HG03045 (cell line): ENCODE measurements at regions not wholly inside any gene's neighbourhood (a gene's known extent, or its start where the extent isn't known, plus 50 kb on each side); places are given as distances from the start of the nearest gene placed in this dataset.
"Not testable (repeated sequence)": the region's sequence is repeated elsewhere in the genome, so short reads cannot be mapped to it uniquely, and the experiment has no call there.

Experiments used
- ATAC-seq: cut with Tn5 transposase; IDR thresholded peaks from one replicate; pipeline ENCODE4 v1.9.1; 2021; ENCODE audit warnings: mild to moderate bottlenecking, moderate library complexity; ENCODE audit not compliant: unreplicated experiment

GRCh38 chr3:176357891-176358290 lies 839.4 kb downstream of the TBL1XR1 start:
- no peak for ATAC-seq

DNA sequence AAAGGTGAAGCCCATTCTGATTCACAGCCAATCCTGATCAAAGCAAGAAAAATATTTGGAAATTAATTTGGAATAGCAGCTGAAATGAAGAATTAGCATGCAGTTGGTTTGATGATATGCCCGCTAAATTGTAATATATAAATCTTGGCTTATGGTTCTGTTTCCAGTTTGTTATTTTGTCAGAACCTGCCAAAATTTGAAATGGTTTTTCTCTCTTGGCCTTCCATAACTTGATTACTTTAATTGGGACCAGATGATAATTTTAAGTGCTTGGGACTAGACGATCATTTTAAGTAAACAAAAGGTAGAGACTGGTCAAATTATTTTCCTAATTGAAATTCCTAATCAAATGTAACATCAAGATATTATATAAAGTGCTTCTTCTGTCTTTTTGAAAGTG lies 842.4 kb downstream of the TBL1XR1 start:
- ATAC-seq = no peak

GRCh38 chr3:176352716-176353334 lies 844.5 kb downstream of the TBL1XR1 start:
- ATAC-seq = no peak

- no peak for ATAC-seq
Observed at GRCh38 chr3:176351408-176351807, 845.9 kb downstream of the TBL1XR1 start.

DNA sequence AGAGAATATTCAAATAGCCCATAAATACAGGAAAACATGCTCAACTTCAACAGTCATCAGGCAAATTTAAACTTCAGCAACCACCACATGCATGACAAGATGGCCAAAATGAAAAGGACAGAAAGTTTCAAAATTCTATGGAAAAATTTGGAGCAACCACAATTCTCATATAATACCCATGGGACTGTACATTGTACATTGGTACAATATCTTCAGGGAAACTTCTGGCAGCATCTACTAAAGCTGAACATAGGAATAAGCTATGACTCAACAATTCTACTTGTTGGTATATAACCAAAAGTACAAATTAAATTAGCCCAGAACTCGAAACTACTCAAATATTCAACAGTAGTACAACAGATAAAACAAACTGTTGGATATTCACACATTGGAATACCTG lies 847.6 kb downstream of the TBL1XR1 start:
- ATAC-seq = no peak

DNA sequence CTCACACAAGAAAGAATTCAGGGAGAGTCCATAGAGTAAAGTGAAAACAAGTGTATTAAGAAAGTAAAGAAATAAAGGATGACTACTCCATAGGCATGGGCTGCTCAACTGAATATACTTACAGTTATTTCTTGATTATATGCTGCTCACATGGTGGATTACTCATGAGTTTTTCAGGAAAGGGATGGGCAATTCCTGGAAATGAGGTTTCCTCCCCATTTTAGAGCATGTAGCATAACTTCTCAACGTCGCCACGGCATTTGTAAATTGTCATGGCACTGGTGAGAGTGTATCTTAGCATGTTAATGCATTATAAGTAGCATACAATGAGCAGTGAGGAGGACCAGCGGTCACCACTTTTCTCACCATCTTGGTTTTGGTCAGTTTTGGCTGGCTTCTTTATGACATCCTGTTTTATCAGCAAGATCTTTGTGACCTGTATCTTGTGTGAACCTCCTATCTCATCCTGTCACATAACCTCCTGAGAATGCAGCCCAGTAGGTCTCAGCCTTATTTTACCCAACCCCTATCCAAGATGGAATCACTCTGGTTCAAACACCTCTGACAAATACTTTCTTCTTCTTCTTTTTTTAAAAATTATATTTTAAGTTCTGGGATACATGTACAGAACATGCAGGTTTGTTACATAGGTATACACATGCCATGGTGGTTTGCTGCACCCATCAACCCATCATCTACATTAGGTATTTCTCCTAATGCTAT lies 849.7 kb downstream of the TBL1XR1 start:
- no peak for ATAC-seq

DNA sequence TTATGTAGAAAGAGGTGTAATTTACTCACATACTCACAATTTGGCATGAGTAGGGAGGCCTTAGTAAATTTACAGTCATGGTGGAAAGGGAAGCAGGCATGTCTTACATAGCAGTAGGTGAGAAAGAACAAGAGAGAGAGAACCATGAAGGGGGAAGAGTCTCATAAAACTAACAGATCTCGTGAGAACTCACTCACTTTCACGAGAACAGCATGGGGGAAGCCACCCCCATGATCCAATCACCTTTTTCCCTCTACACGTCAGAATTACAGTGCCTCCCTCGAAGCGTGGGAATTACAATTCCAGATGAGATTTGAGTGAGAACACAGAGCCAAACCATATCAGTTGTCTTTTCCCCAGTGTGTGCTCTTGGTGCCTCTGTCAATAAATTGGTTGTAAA lies 855.3 kb downstream of the TBL1XR1 start:
- no peak for ATAC-seq

- ATAC-seq = no peak
Observed at GRCh38 chr3:176328666-176329065, 868.6 kb downstream of the TBL1XR1 start.

GRCh38 chr3:176328198-176328597 lies 869.1 kb downstream of the TBL1XR1 start:
- no peak for ATAC-seq

GRCh38 chr3:176326894-176327490 lies 870.3 kb downstream of the TBL1XR1 start:
- not testable (repeated sequence) for ATAC-seq

- not testable (repeated sequence) for ATAC-seq
Observed at GRCh38 chr3:176321532-176321931, 875.8 kb downstream of the TBL1XR1 start.

DNA sequence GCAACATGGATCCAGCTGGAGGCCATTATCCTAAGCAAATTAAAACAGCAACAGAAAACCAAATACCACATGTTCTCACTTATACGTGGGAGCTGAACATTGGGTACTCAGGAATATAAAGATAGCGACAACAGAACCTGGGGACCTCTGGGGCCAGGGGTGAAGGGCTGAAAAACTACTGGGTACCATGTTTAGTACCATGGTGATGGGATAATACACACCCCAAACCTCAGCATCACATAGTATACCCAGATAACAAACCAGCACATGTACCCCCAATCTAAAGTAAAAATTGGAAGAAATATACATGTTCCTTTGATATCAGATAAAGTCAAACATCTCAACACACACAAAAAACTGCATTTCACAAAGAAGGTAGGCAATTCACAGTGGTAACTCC lies 876.2 kb downstream of the TBL1XR1 start:
- no peak for ATAC-seq

GRCh38 chr3:176313426-176313825 lies 883.9 kb downstream of the TBL1XR1 start:
- ATAC-seq = no peak

- ATAC-seq = no peak
Observed at GRCh38 chr3:176310641-176311040, 886.6 kb downstream of the TBL1XR1 start.

- ATAC-seq = no peak
Observed at GRCh38 chr3:176302271-176302670, 895.0 kb downstream of the TBL1XR1 start.

GRCh38 chr3:176296066-176296597 lies 901.1 kb downstream of the TBL1XR1 start:
- ATAC-seq = no peak

DNA sequence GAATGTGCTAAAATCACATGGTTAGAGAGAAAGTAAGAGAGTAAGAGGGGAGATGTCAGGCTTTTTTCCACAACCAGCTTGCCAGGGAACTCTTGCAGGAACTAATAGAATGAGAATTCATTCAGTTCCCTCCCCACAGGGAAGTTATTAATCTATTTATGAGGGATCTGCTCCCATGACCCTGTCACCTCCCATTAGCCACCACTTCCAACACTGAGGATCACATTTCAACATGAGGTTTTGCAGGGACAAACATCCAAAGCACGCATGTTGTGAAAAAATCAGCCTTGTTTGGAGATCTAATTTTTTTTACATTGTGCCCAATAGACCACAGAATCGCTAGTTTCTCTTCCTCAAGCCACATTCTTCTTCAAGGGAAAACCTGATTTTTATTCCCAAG lies 904.0 kb downstream of the TBL1XR1 start:
- ATAC-seq = no peak

DNA sequence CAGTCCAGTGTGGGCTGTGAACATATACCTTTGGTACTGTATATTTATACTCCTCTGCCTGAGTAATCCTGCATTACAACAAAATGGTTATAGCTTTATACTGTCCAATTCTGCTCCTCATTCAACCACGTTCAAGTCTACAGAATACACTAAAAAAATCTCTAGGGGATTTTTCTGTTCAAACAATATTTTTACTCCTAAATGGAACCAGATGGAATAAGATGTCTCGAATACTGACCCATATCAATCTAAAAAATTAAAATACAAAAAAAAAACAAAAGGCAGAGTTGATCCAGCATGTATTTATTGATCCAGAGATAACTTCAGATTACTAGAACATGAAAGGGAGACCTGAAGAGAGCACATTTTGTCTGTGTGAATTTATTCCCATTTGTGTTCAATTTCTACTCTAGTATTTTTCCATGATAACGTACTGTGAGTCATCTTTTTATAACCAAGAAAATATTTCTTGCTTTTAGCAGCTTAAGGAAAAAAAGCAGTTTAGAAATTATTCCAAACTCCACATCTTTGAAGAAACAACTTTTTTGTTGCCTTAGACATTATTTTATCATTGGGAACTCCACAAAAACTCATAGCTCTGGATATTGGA lies 910.7 kb downstream of the TBL1XR1 start:
- no peak for ATAC-seq

- ATAC-seq = no peak
Observed at GRCh38 chr3:176275538-176275937, 921.7 kb downstream of the TBL1XR1 start.

- no peak for ATAC-seq
Observed at GRCh38 chr3:176275113-176275512, 922.2 kb downstream of the TBL1XR1 start.

GRCh38 chr3:176274161-176274560 lies 923.1 kb downstream of the TBL1XR1 start:
- no peak for ATAC-seq

GRCh38 chr3:176262071-176262470 lies 935.2 kb downstream of the TBL1XR1 start:
- no peak for ATAC-seq
